Caki2 (cell line): ENCODE measurements at regions not wholly inside any gene's neighbourhood (a gene's known extent, or its start where the extent isn't known, plus 50 kb on each side); places are given as distances from the start of the nearest gene placed in this dataset.
"Not testable (repeated sequence)": the region's sequence is repeated elsewhere in the genome, so short reads cannot be mapped to it uniquely, and the experiment has no call there.

ENCODE experiments used
- DNase-seq: peaks from one replicate; pipeline ENCODE4 v3.0.0-alpha.2; 2015; ENCODE audit warnings: low read depth
- in situ Hi-C: cut with HindIII; loops from 2 replicates; pipeline ENCODE4 v1.10.0; 2016; ENCODE audit warnings: low sequenced_read_pairs, low pct_unique_long_range_greater_than_20kb, mixed read lengths

GRCh38 chr1:121081625-121082199 lies 102.4 kb downstream of the FAM72B start:
- in situ Hi-C loops, DNase-seq: not testable (repeated sequence)

GRCh38 chr1:121082995-121083394 lies 101.1 kb downstream of the FAM72B start:
- in situ Hi-C loops, DNase-seq: not testable (repeated sequence)

GRCh38 chr1:121086249-121086648 lies 97.9 kb downstream of the FAM72B start:
- DNase-seq, in situ Hi-C loops: not testable (repeated sequence)

GRCh38 chr1:121087221-121087620 lies 96.9 kb downstream of the FAM72B start:
- in situ Hi-C loops: not testable (repeated sequence)

GRCh38 chr1:121088568-121088967 lies 95.6 kb downstream of the FAM72B start:
- in situ Hi-C loops, DNase-seq: not testable (repeated sequence)

More at GRCh38 chr1:121087221-121087620, 96.9 kb downstream of the FAM72B start:
- DNase-seq: not testable (repeated sequence)

GRCh38 chr1:121092329-121092968 lies 91.7 kb downstream of the FAM72B start:
- in situ Hi-C loops: not testable (repeated sequence)

GRCh38 chr1:121095014-121095413 lies 89.1 kb downstream of the FAM72B start:
- DNase-seq, in situ Hi-C loops: not testable (repeated sequence)

More at GRCh38 chr1:121092329-121092968, 91.7 kb downstream of the FAM72B start:
- DNase-seq: not testable (repeated sequence)

GRCh38 chr1:121097127-121097866 lies 86.8 kb downstream of the FAM72B start:
- peak; percentile 72 for DNase-seq
- in situ Hi-C loops: not testable (repeated sequence)

- in situ Hi-C loops: not testable (repeated sequence)
- peak; percentile 1 for DNase-seq
These were observed 86.3 kb downstream of the FAM72B start for GRCh38 chr1:121097867-121098215.

- DNase-seq, in situ Hi-C loops: not testable (repeated sequence)
These were observed 75.1 kb downstream of the FAM72B start for GRCh38 chr1:121109025-121109424.

GRCh38 chr1:121116522-121117297 lies 67.4 kb downstream of the FAM72B start:
- in situ Hi-C loops, DNase-seq: not testable (repeated sequence)

- DNase-seq, in situ Hi-C loops: not testable (repeated sequence)
These were observed 66.9 kb downstream of the FAM72B start for GRCh38 chr1:121117298-121117611.

GRCh38 chr1:121117622-121118479 lies 66.3 kb downstream of the FAM72B start:
- in situ Hi-C loops, DNase-seq: not testable (repeated sequence)
